ENCODE measurements at regions not wholly inside any gene's neighbourhood (a gene's known extent, or its start where the extent isn't known, plus 50 kb on each side); places are given as distances from the start of the nearest gene placed in this dataset.

- no peak for DNase-seq (ENCODE audit: low read depth)
- no peak overlapping the region for H3K4me3 ChIP-seq (ENCODE audit: low read depth, low read length)
- TF ChIP-seq CTCF (conservative IDR thresholded peaks at IDR 0.05; ENCODE audit: low read depth, low read length): no peak
Measured at GRCh38 chr16:62872339-62872738, 836.1 kb upstream of the CDH8 start.

GRCh38 chr16:62870554-62870953, 834.3 kb upstream of the CDH8 start:
- DNase-seq (ENCODE audit: low read depth): no peak
- H3K4me3 ChIP-seq (ENCODE audit: low read depth, low read length): no peak overlapping the region
- TF ChIP-seq CTCF (conservative IDR thresholded peaks at IDR 0.05; ENCODE audit: low read depth, low read length): no peak

GRCh38 chr16:62869837-62870236, 833.6 kb upstream of the CDH8 start:
- DNase-seq (ENCODE audit: low read depth): no peak
- no peak overlapping the region for H3K4me3 ChIP-seq (ENCODE audit: low read depth, low read length)
- no peak for TF ChIP-seq CTCF (conservative IDR thresholded peaks at IDR 0.05; ENCODE audit: low read depth, low read length)

GRCh38 chr16:62863139-62863538, 826.9 kb upstream of the CDH8 start:
- no peak for DNase-seq (ENCODE audit: low read depth)
- H3K4me3 ChIP-seq (ENCODE audit: low read depth, low read length): no peak overlapping the region
- no peak for TF ChIP-seq CTCF (conservative IDR thresholded peaks at IDR 0.05; ENCODE audit: low read depth, low read length)

- H3K4me3 ChIP-seq (ENCODE audit: low read depth, low read length): no peak overlapping the region
- no peak for TF ChIP-seq CTCF (conservative IDR thresholded peaks at IDR 0.05; ENCODE audit: low read depth, low read length)
- no peak for DNase-seq (ENCODE audit: low read depth)
Measured at GRCh38 chr16:62853887-62854286, 817.6 kb upstream of the CDH8 start.

- TF ChIP-seq CTCF (conservative IDR thresholded peaks at IDR 0.05; ENCODE audit: low read depth, low read length): no peak
- no peak overlapping the region for H3K4me3 ChIP-seq (ENCODE audit: low read depth, low read length)
- no peak for DNase-seq (ENCODE audit: low read depth)
Measured at GRCh38 chr16:62846399-62847057, 810.3 kb upstream of the CDH8 start.

- no peak overlapping the region for H3K4me3 ChIP-seq (ENCODE audit: low read depth, low read length)
- no peak for TF ChIP-seq CTCF (conservative IDR thresholded peaks at IDR 0.05; ENCODE audit: low read depth, low read length)
- no peak for DNase-seq (ENCODE audit: low read depth)
Measured at GRCh38 chr16:62832214-62832613, 796.0 kb upstream of the CDH8 start.
